ENCODE measurements at regions not wholly inside any gene's neighbourhood (a gene's known extent, or its start where the extent isn't known, plus 50 kb on each side); places are given as distances from the start of the nearest gene placed in this dataset.
A peak's percentile ranks its signal among the peaks of the same experiment; 100 is the strongest.

DNA sequence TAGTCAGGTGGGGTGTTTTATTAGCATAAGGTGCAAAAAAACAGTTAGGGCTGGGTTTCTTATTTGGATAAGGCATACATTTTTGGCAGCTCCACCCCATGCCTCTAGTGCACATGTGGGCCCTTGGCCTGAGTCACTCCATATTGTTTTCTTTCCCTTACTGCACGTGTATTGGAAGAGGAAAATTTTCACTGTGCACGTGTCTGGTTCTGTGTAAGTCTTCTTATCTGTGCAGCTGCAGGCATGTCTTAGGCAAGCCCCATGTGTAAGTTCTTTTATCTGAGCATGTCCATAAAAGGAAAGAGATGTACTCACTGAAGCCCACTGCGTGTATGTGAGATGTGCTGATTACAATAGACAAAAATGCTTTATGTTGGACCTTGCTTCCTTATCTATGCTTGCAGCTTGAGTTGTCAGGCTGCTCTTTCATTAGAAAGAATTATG, 540.3 kb upstream of the IGFBP3 start:
- Histone ChIP-seq H3K4me3 (ENCODE audit: insufficient read depth in 1 of 2, low read depth in 1 of 2, low read length in 2 of 2) (no peak overlapping the region), H2BK12ac (ENCODE audit: low read length in 2 of 2) (no peak overlapping the region), H3K4me1 (ENCODE audit: control insufficient read depth, insufficient read depth, low read depth, low read length) (no peaks in the 10 kb centered on the region), H3K4ac (ENCODE audit: low read depth in 1 of 2, low read length in 2 of 2) (peak overlapping the region in 1 of 2 experiments; percentile 78), H2AK5ac (ENCODE audit: low read length, severe bottlenecking) (no peak overlapping the region), H3K14ac (ENCODE audit: low read length in 2 of 2) (no peak overlapping the region), H3K9ac (ENCODE audit: low read length) (no peak overlapping the region), H2AFZ (ENCODE audit: low read depth, low read length) (no peak overlapping the region), H3K9me3 (ENCODE audit: control insufficient read depth, low read length) (peaks cover 29% of the 10 kb centered on the region), H4K91ac (ENCODE audit: low read length) (no peak overlapping the region), H3K36me3 (ENCODE audit: control insufficient read depth in 1 of 2, insufficient read depth in 2 of 2, low read depth in 1 of 2, low read length in 2 of 2) (no peaks in the 10 kb centered on the region), H3K18ac (ENCODE audit: low read depth in 1 of 2, low read length in 2 of 2) (peak overlapping the region; percentile 38 to 77), H4K8ac (ENCODE audit: low read length) (no peak overlapping the region), H3K27me3 (ENCODE audit: control insufficient read depth in 1 of 2, insufficient read depth in 1 of 2, low read length in 2 of 2) (no peaks in the 10 kb centered on the region), H3K27ac (ENCODE audit: low read length, poor library complexity, severe bottlenecking) (no peak overlapping the region), H2BK5ac (ENCODE audit: low read depth, low read length, poor library complexity, severe bottlenecking) (no peak overlapping the region), H2BK15ac (ENCODE audit: low read depth, poor library complexity, severe bottlenecking) (no peak overlapping the region), H3K23ac (ENCODE audit: low read length in 2 of 2) (no peak overlapping the region), H3K4me2 (ENCODE audit: low read length, poor library complexity, severe bottlenecking) (no peak overlapping the region), H3K79me1 (replicated peaks; ENCODE audit: low read length, poor library complexity, severe bottlenecking) (no peaks in the 10 kb centered on the region), H2BK120ac (ENCODE audit: low read depth, low read length) (peak overlapping the region; percentile 68)
- DNase-seq: peak; percentile 77
- WGBS: 37% methylated on average over 3 of the region's 3 CpGs

DNA sequence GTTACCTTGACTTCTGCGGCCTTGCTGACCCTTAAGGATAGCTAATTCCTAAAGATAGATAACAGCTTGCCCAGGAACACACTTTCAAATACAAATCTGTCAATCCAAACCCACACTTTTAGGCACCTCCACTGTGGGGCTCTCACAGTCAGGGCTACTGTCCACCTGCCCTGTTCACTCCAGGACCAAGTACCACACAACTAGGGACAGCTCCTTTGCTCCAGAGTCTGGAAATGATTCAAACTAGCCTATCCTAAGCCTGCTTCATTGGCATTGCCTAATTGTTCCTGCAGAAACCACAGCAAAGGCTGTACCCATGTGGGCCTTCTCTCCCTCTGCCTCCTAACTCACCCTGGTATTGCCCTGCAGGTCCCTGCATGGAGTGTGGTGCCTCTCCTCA, 538.9 kb upstream of the IGFBP3 start:
- no peaks in the 10 kb centered on the region for H3K79me1 ChIP-seq (replicated peaks; ENCODE audit: low read length, poor library complexity, severe bottlenecking)
- H2BK5ac ChIP-seq (ENCODE audit: low read depth, low read length, poor library complexity, severe bottlenecking): no peak overlapping the region
- no peak overlapping the region for H4K91ac ChIP-seq (ENCODE audit: low read length)
- H2BK12ac ChIP-seq (ENCODE audit: low read length in 2 of 2): peak overlapping the region; percentile 37 to 59
- H3K4ac ChIP-seq (ENCODE audit: low read depth in 1 of 2, low read length in 2 of 2): peak overlapping the region in 1 of 2 experiments; percentile 15
- 100% methylated on average over 1 of the region's 1 CpG for WGBS
- no peak for DNase-seq
- H2AFZ ChIP-seq (ENCODE audit: low read depth, low read length): no peak overlapping the region
- H4K8ac ChIP-seq (ENCODE audit: low read length): no peak overlapping the region
- no peaks in the 10 kb centered on the region for H3K36me3 ChIP-seq (ENCODE audit: control insufficient read depth in 1 of 2, insufficient read depth in 2 of 2, low read depth in 1 of 2, low read length in 2 of 2)
- no peak overlapping the region for H3K23ac ChIP-seq (ENCODE audit: low read length in 2 of 2)
- peak overlapping the region; percentile 84 for H2BK120ac ChIP-seq (ENCODE audit: low read depth, low read length)
- no peak overlapping the region for H3K9ac ChIP-seq (ENCODE audit: low read length)
- no peak overlapping the region for H3K27ac ChIP-seq (ENCODE audit: low read length, poor library complexity, severe bottlenecking)
- H2AK5ac ChIP-seq (ENCODE audit: low read length, severe bottlenecking): no peak overlapping the region
- no peak overlapping the region for H3K4me3 ChIP-seq (ENCODE audit: insufficient read depth in 1 of 2, low read depth in 1 of 2, low read length in 2 of 2)
- H2BK15ac ChIP-seq (ENCODE audit: low read depth, poor library complexity, severe bottlenecking): peak overlapping the region; percentile 80
- H3K4me1 ChIP-seq (ENCODE audit: control insufficient read depth, insufficient read depth, low read depth, low read length): peaks cover 3% of the 10 kb centered on the region
- no peak overlapping the region for H3K4me2 ChIP-seq (ENCODE audit: low read length, poor library complexity, severe bottlenecking)
- H3K27me3 ChIP-seq (ENCODE audit: control insufficient read depth in 1 of 2, insufficient read depth in 1 of 2, low read length in 2 of 2): no peaks in the 10 kb centered on the region
- peak overlapping the region in 1 of 2 experiments; percentile 18 for H3K18ac ChIP-seq (ENCODE audit: low read depth in 1 of 2, low read length in 2 of 2)
- H3K14ac ChIP-seq (ENCODE audit: low read length in 2 of 2): no peak overlapping the region
- H3K9me3 ChIP-seq (ENCODE audit: control insufficient read depth, low read length): peaks cover 15% of the 10 kb centered on the region

DNA sequence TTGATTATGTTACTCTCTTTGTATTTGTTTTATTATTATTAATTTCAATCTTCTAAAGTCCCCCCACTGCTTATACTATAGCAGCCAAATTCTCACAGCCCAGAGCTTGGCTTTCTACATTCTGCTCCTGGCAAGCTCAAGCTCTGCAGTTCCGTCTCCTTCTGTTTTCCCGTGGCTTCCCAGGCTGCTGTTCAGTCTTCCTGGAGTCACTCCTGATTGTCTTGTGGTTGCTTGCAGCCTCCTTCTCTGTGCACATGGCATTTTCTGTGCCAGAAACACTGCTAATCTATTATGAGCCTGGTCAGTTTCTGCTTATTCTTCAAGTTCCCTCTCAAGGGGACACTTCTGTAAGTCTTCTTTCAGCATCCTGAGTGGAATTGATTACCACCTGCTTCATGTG, 533.7 kb upstream of the IGFBP3 start:
- Histone ChIP-seq H2AK5ac (ENCODE audit: low read length, severe bottlenecking) (peak overlapping the region; percentile 58), H3K27me3 (ENCODE audit: control insufficient read depth in 1 of 2, insufficient read depth in 1 of 2, low read length in 2 of 2) (no peaks in the 10 kb centered on the region), H3K9ac (ENCODE audit: low read length) (no peak overlapping the region), H2BK120ac (ENCODE audit: low read depth, low read length) (no peak overlapping the region), H4K91ac (ENCODE audit: low read length) (no peak overlapping the region), H3K27ac (ENCODE audit: low read length, poor library complexity, severe bottlenecking) (no peak overlapping the region), H2AFZ (ENCODE audit: low read depth, low read length) (no peak overlapping the region), H3K14ac (ENCODE audit: low read length in 2 of 2) (no peak overlapping the region), H3K18ac (ENCODE audit: low read depth in 1 of 2, low read length in 2 of 2) (no peak overlapping the region), H4K8ac (ENCODE audit: low read length) (no peak overlapping the region), H3K4me1 (ENCODE audit: control insufficient read depth, insufficient read depth, low read depth, low read length) (peaks cover 3% of the 10 kb centered on the region), H2BK15ac (ENCODE audit: low read depth, poor library complexity, severe bottlenecking) (no peak overlapping the region), H3K4me3 (ENCODE audit: insufficient read depth in 1 of 2, low read depth in 1 of 2, low read length in 2 of 2) (no peak overlapping the region), H2BK5ac (ENCODE audit: low read depth, low read length, poor library complexity, severe bottlenecking) (no peak overlapping the region), H3K23ac (ENCODE audit: low read length in 2 of 2) (no peak overlapping the region), H3K4me2 (ENCODE audit: low read length, poor library complexity, severe bottlenecking) (no peak overlapping the region), H3K79me1 (replicated peaks; ENCODE audit: low read length, poor library complexity, severe bottlenecking) (no peaks in the 10 kb centered on the region), H3K4ac (ENCODE audit: low read depth in 1 of 2, low read length in 2 of 2) (no peak overlapping the region), H3K36me3 (ENCODE audit: control insufficient read depth in 1 of 2, insufficient read depth in 2 of 2, low read depth in 1 of 2, low read length in 2 of 2) (no peaks in the 10 kb centered on the region), H3K9me3 (ENCODE audit: control insufficient read depth, low read length) (no peaks in the 10 kb centered on the region), H2BK12ac (ENCODE audit: low read length in 2 of 2) (peak overlapping the region in 1 of 2 experiments; percentile 15)
- WGBS: 87% methylated on average over 2 of the region's 2 CpGs
- peak; percentile 24 for DNase-seq

DNA sequence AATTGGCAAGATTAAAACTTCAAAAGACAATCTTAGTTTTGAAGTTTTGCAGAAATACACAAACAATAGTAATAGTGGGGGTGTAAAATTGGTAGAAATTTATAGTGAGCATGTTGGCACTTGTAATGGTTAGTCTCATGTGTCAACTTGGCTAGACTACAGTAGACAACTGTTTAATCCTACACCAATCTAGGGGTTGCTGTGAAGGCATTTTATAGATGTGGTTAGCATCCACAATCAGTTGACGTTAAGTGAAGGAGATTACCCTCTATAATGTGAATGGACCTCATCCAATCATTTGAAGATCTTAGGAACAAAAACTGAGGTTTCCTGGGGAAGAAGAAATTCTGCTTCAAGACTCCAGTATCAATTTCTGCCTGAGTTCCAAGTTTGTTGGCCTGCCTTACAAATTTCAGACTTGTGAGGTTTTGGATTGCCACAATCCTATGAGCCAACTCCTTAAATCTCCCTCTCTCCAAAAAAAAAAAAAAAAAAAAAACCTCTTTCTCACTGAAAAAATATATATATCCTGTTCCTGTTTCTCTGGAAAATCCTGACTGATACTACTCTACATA, 531.6 kb upstream of the IGFBP3 start:
- no peak overlapping the region for H2BK5ac ChIP-seq (ENCODE audit: low read depth, low read length, poor library complexity, severe bottlenecking)
- H4K91ac ChIP-seq (ENCODE audit: low read length): no peak overlapping the region
- no peak overlapping the region for H3K9ac ChIP-seq (ENCODE audit: low read length)
- H3K27me3 ChIP-seq (ENCODE audit: control insufficient read depth in 1 of 2, insufficient read depth in 1 of 2, low read length in 2 of 2): no peaks in the 10 kb centered on the region
- no peaks in the 10 kb centered on the region for H3K36me3 ChIP-seq (ENCODE audit: control insufficient read depth in 1 of 2, insufficient read depth in 2 of 2, low read depth in 1 of 2, low read length in 2 of 2)
- no peak overlapping the region for H2BK120ac ChIP-seq (ENCODE audit: low read depth, low read length)
- H3K4me2 ChIP-seq (ENCODE audit: low read length, poor library complexity, severe bottlenecking): no peak overlapping the region
- no peak overlapping the region for H3K4me3 ChIP-seq (ENCODE audit: insufficient read depth in 1 of 2, low read depth in 1 of 2, low read length in 2 of 2)
- DNase-seq: no peak
- H3K9me3 ChIP-seq (ENCODE audit: control insufficient read depth, low read length): no peaks in the 10 kb centered on the region
- H2BK15ac ChIP-seq (ENCODE audit: low read depth, poor library complexity, severe bottlenecking): no peak overlapping the region
- no peak overlapping the region for H2AK5ac ChIP-seq (ENCODE audit: low read length, severe bottlenecking)
- no CpG with 5 or more reads among the region's 1 CpG for WGBS
- no peak overlapping the region for H3K18ac ChIP-seq (ENCODE audit: low read depth in 1 of 2, low read length in 2 of 2)
- H3K4me1 ChIP-seq (ENCODE audit: control insufficient read depth, insufficient read depth, low read depth, low read length): peaks cover 3% of the 10 kb centered on the region
- H3K27ac ChIP-seq (ENCODE audit: low read length, poor library complexity, severe bottlenecking): no peak overlapping the region
- H3K4ac ChIP-seq (ENCODE audit: low read depth in 1 of 2, low read length in 2 of 2): no peak overlapping the region
- no peak overlapping the region for H2AFZ ChIP-seq (ENCODE audit: low read depth, low read length)
- H3K79me1 ChIP-seq (replicated peaks; ENCODE audit: low read length, poor library complexity, severe bottlenecking): no peaks in the 10 kb centered on the region
- no peak overlapping the region for H3K23ac ChIP-seq (ENCODE audit: low read length in 2 of 2)
- H2BK12ac ChIP-seq (ENCODE audit: low read length in 2 of 2): no peak overlapping the region
- no peak overlapping the region for H4K8ac ChIP-seq (ENCODE audit: low read length)
- no peak overlapping the region for H3K14ac ChIP-seq (ENCODE audit: low read length in 2 of 2)

Data from mesenchymal stem cell (in vitro differentiated cells and primary cell).